ENCODE measurements at regions not wholly inside any gene's neighbourhood (a gene's known extent, or its start where the extent isn't known, plus 50 kb on each side); places are given as distances from the start of the nearest gene placed in this dataset.

- H3K27ac ChIP-seq = no peak overlapping the region
- TF ChIP-seq CTCF (conservative IDR thresholded peaks at IDR 0.05) = no peak
Measured at GRCh38 chrX:95841863-95842262, 842.8 kb upstream of the DIAPH2 start.

DNA sequence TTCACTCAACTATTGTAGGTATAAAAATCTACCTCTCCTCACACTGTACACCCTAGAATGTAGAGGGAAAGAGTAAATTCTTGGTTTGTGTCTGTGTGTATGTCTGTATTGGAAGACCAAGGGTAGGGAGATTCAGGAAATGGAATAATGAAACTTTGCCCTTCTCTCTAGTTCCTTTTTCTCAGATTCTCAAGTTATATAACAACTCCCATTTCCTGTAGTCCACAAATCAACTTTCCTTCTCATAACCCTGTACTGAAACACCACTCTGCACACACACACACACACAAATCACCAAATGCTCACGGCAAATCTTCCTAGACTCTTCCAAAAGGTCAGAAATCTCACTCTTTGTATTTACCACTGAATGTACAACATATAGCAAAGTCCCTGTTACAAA lies 824.5 kb upstream of the DIAPH2 start:
- no peak overlapping the region for H3K27ac ChIP-seq
- TF ChIP-seq CTCF (conservative IDR thresholded peaks at IDR 0.05) = no peak

GRCh38 chrX:95875661-95876060 lies 809.0 kb upstream of the DIAPH2 start:
- no peak for TF ChIP-seq CTCF (conservative IDR thresholded peaks at IDR 0.05)

DNA sequence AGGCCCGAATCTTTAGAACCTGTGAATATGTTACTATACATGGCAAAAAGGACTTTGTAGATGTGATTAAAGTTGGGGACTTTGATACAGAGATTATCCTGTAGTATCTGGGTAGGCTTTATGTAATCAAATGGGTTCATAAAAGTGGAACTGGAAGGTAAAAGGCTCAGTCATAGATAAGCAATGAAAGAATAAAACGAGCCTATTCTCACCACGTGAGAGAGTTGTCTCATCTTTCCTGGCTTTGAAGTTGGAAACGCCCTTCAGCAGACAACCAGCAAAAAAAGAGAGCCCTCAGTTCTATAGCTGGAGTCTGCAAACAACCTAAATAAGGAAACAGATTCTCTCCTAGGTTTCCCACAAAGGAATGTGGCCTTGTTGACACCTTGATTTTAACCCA lies 805.8 kb upstream of the DIAPH2 start:
- no peak overlapping the region for H3K27ac ChIP-seq
- TF ChIP-seq CTCF (conservative IDR thresholded peaks at IDR 0.05) = no peak

More at GRCh38 chrX:95875661-95876060, 809.0 kb upstream of the DIAPH2 start:
- H3K27ac ChIP-seq = no peak overlapping the region

- no peak for TF ChIP-seq CTCF (conservative IDR thresholded peaks at IDR 0.05)
- no peak overlapping the region for H3K27ac ChIP-seq
Measured at GRCh38 chrX:95884186-95884585, 800.5 kb upstream of the DIAPH2 start.

- H3K27ac ChIP-seq = peak overlapping the region; percentile 16; the same call in 1 of the 2 replicates
- TF ChIP-seq CTCF (conservative IDR thresholded peaks at IDR 0.05) = no peak
Measured at GRCh38 chrX:95885074-95885473, 799.6 kb upstream of the DIAPH2 start.

GRCh38 chrX:95889279-95889678 lies 795.4 kb upstream of the DIAPH2 start:
- no peak overlapping the region for H3K27ac ChIP-seq
- no peak for TF ChIP-seq CTCF (conservative IDR thresholded peaks at IDR 0.05)

GRCh38 chrX:95893636-95894035 lies 791.0 kb upstream of the DIAPH2 start:
- TF ChIP-seq CTCF (conservative IDR thresholded peaks at IDR 0.05) = no peak
- no peak overlapping the region for H3K27ac ChIP-seq
